ENCODE measurements at regions not wholly inside any gene's neighbourhood (a gene's known extent, or its start where the extent isn't known, plus 50 kb on each side); places are given as distances from the start of the nearest gene placed in this dataset.

- H3K18ac ChIP-seq (ENCODE audit: extremely low read depth, low read length), result peak overlapping the region; percentile 49; the same call in 1 of the 2 replicates
- no peaks in the 10 kb centered on the region for H3K27me3 ChIP-seq (replicated peaks in 1 of 4; ENCODE audit: control insufficient read depth in 3 of 4, extremely low read depth in 1 of 4, insufficient read depth in 3 of 4, low read length in 3 of 4)
- H2BK120ac ChIP-seq (replicated peaks; ENCODE audit: low read depth, low read length), result no peak overlapping the region
- no peaks in the 10 kb centered on the region for H3K79me1 ChIP-seq (ENCODE audit: low read depth, low read length)
- H3K27ac ChIP-seq (ENCODE audit: low read depth, low read length), result no peak overlapping the region
- no peak overlapping the region for H2BK5ac ChIP-seq (ENCODE audit: low read depth, low read length)
- H4K20me1 ChIP-seq (replicated peaks in 1 of 2; ENCODE audit: control insufficient read depth in 1 of 2, insufficient read depth in 2 of 2, low read length in 2 of 2), result no peaks in the 10 kb centered on the region
- TF ChIP-seq KDM1A (IDR thresholded peaks at IDR 0.05; ENCODE audit: borderline replicate concordance, low read length) (no peak), BACH1 (IDR thresholded peaks at IDR 0.05; ENCODE audit: low read length) (no peak), MAFK (IDR thresholded peaks at IDR 0.05; ENCODE audit: low read depth, low read length) (peak; percentile 99)
- peak overlapping the region; percentile 6 for H4K5ac ChIP-seq (ENCODE audit: insufficient read length, low read depth, low read length)
- H2AFZ ChIP-seq (ENCODE audit: low read length), result no peak overlapping the region
- no peak overlapping the region for H3K23ac ChIP-seq (ENCODE audit: insufficient read length)
- H3K56ac ChIP-seq (replicated peaks; ENCODE audit: insufficient read length, low read depth, low read length), result no peak overlapping the region
- POLR2A ChIA-PET (ENCODE audit: partially characterized antibody), result no interaction called here
- no peak overlapping the region for H3K9ac ChIP-seq (replicated peaks in 1 of 4; ENCODE audit: extremely low read depth in 1 of 4, low read depth in 3 of 4, low read length in 3 of 4)
- peak overlapping the region in 1 of 2 experiments; percentile 37; a peak in 1 of 4 replicates for H3K4me2 ChIP-seq (ENCODE audit: insufficient read depth in 1 of 2, low read depth in 2 of 2, low read length in 2 of 2)
- H3K4me1 ChIP-seq (replicated peaks in 1 of 4; ENCODE audit: control insufficient read depth in 3 of 4, insufficient read depth in 4 of 4, low read length in 3 of 4), result peaks cover 3 to 6% (median 4%) of the 10 kb centered on the region in 4 experiments; a peak in 4 of 7 replicates
- DNase-seq (ENCODE audit: low read depth in 1 of 2, low spot score in 2 of 2) (no peak), FAIRE-seq (no peak)
- H2BK12ac ChIP-seq (ENCODE audit: low read depth, low read length), result no peak overlapping the region
- no peak overlapping the region for H4K91ac ChIP-seq (replicated peaks; ENCODE audit: insufficient read length, low read length)
- H3K4me3 ChIP-seq (ENCODE audit: extremely low read depth in 1 of 4, insufficient read depth in 2 of 4, low read depth in 3 of 4, low read length in 4 of 4), result peak overlapping the region in 1 of 4 experiments; percentile 20; a peak in 1 of 8 replicates
- no peak overlapping the region for H3K14ac ChIP-seq (ENCODE audit: insufficient read length)
- no peak overlapping the region for H2BK15ac ChIP-seq (ENCODE audit: low read length)
- no peaks in the 10 kb centered on the region for H3K79me2 ChIP-seq (ENCODE audit: control insufficient read depth in 1 of 2, insufficient read depth in 2 of 2, low read length in 2 of 2)
- 61% methylated on average over 2 of the region's 2 CpGs; no CpG with 5 or more reads in 1 of the 2 experiments for WGBS, 2 experiments (ENCODE audit: extremely low coverage in 1 of 2, insufficient coverage in 1 of 2, insufficient read length in 1 of 2, insufficient replicate concordance in 2 of 2, low coverage in 1 of 2, low lambda C conversion rate in 2 of 2, missing lambda C conversion rate in 1 of 2)
- no peaks in the 10 kb centered on the region for H3K9me3 ChIP-seq (ENCODE audit: insufficient read depth in 2 of 2, low read depth in 1 of 2, low read length in 1 of 2)
- no peak overlapping the region for H2BK20ac ChIP-seq (ENCODE audit: low read length)
- CTCF ChIA-PET (ENCODE audit: partially characterized antibody), result no interaction called here
- H2AK5ac ChIP-seq (ENCODE audit: low read depth, low read length), result no peak overlapping the region
- no peaks in the 10 kb centered on the region for H3K23me2 ChIP-seq (ENCODE audit: low read depth, low read length)
- no peaks in the 10 kb centered on the region for H3K36me3 ChIP-seq (ENCODE audit: control insufficient read depth in 2 of 4, insufficient read depth in 4 of 4, low read length in 3 of 4)
- H4K8ac ChIP-seq (ENCODE audit: extremely low read depth, insufficient read depth, low read length), result no peak overlapping the region
- H3K4ac ChIP-seq (replicated peaks; ENCODE audit: insufficient read length, low read depth, low read length), result no peak overlapping the region
These were observed 269.0 kb upstream of the CLEC14A start for GRCh38 chr14:38524636-38525509.

Data from H1 (cell line).